Activated CD4-positive, alpha-beta T cell treated with anti-CD3 and anti-CD28 coated beads for 36 hours (primary cell): ENCODE measurements at regions not wholly inside any gene's neighbourhood (a gene's known extent, or its start where the extent isn't known, plus 50 kb on each side); places are given as distances from the start of the nearest gene placed in this dataset.

Experiments
- ATAC-seq: fragments of 200-7000 bp; cut with Tn5 transposase; one replicate; pipeline ENCODE4 v1.10.0; 2021; ENCODE audit warnings: mild to moderate bottlenecking, moderate library complexity
- CTCF ChIA-PET: fragments of 350-600 bp; sonication (Branson Sonifier 250); formaldehyde crosslinking; loops from one replicate; lab custom pipeline; 2021; ENCODE audit warnings: antibody characterized with exemption; lab: Charles Lee
- POLR2A ChIA-PET: fragments of 350-600 bp; sonication (Branson Sonifier 250); formaldehyde crosslinking; loops from one replicate; lab custom pipeline; 2021; ENCODE audit warnings: antibody characterized with exemption, inconsistent platforms; lab: Charles Lee
- DNase-seq: peaks from one replicate; pipeline ENCODE4 v3.0.0-alpha.2; 2020
- H3K27ac Mint-ChIP-seq: one replicate; pipeline ENCODE4 v1.8.0; 2021; ENCODE audit warnings: mixed read lengths
- H3K27me3 Mint-ChIP-seq: one replicate; pipeline ENCODE4 v1.8.0; 2021; ENCODE audit warnings: mixed read lengths
- H3K36me3 Mint-ChIP-seq: one replicate; pipeline ENCODE4 v1.8.0; 2021; ENCODE audit warnings: low read depth, mixed read lengths
- H3K4me1 Mint-ChIP-seq: one replicate; pipeline ENCODE4 v1.8.0; 2021; ENCODE audit warnings: mixed read lengths
- H3K4me3 Mint-ChIP-seq: one replicate; pipeline ENCODE4 v1.8.0; 2021; ENCODE audit warnings: mild to moderate bottlenecking, moderate library complexity, mixed read lengths
- H3K9me3 Mint-ChIP-seq: one replicate; pipeline ENCODE4 v1.8.0; 2021; ENCODE audit warnings: low read depth, mixed read lengths
- intact Hi-C, 2 experiments: fragments of 100-400 bp; cut with DNase I in 1 of 2; cut with micrococcal nuclease in 1 of 2; formaldehyde crosslinking; loops; one replicate each; pipeline versions ENCODE4 v1.14.2 to v1.15.1; 2022 to 2024; cut with DNase I, micrococcal nuclease

GRCh38 chr4:122244764-122245163, 92.6 kb downstream of the BLTP1 start:
- POLR2A ChIA-PET = interaction anchor here (0.6 kb wide), 1 partner anchor 328 kb away, joined by 3 read pairs; no protein-coding TSS in a partner anchor
- Mint-ChIP-seq H3K9me3 (no peaks in the 10 kb centered on the region), H3K27me3 (no peaks in the 10 kb centered on the region), H3K36me3 (peaks cover 19% of the 10 kb centered on the region), H3K27ac (no peak overlapping the region), H3K4me3 (no peak overlapping the region), H3K4me1 (no peaks in the 10 kb centered on the region)
- intact Hi-C loops = no loop called here
- no peak for DNase-seq
- no peak for ATAC-seq
- CTCF ChIA-PET = no interaction called here

DNA sequence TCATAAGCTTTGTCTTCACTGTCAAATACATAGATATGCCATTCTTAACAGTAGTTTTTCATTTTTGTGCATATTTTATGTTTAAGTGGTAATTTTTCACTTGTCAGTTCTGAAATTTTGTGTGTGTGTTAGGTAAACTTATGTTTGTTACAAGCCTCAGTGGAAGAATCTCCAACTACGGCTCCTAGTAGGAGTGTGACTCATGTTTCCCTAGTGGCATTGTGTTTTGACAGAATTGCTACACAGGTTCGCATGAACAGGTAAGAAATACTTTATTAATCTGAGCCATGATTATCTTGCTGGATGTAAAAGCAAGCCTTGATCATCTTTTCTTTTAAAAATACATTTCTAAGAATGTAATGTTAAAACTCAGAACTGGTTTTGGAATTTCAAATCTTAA, 94.4 kb downstream of the BLTP1 start:
- POLR2A ChIA-PET = no interaction called here
- peaks cover 16% of the 10 kb centered on the region for H3K36me3 Mint-ChIP-seq

GRCh38 chr4:122249357-122249756, 97.2 kb downstream of the BLTP1 start:
- no peak for ATAC-seq
- Mint-ChIP-seq H3K4me1 (no peaks in the 10 kb centered on the region), H3K27ac (no peak overlapping the region), H3K9me3 (no peaks in the 10 kb centered on the region), H3K27me3 (no peaks in the 10 kb centered on the region), H3K4me3 (no peak overlapping the region), H3K36me3 (peaks cover 20% of the 10 kb centered on the region)
- CTCF ChIA-PET = interaction anchor here (0.8 to 2.0 kb wide), 5 partner anchors 9 to 350 kb away, joined by 3 to 5 read pairs (median 3); no protein-coding TSS in a partner anchor
- no peak for DNase-seq
- POLR2A ChIA-PET = interaction anchor here (0.7 kb wide), 1 partner anchor 16 kb away, joined by 3 read pairs; no protein-coding TSS in a partner anchor
- intact Hi-C loops = no loop called here

More for the DNA sequence above, 94.4 kb downstream of the BLTP1 start:
- no peak for DNase-seq
- H3K4me3 Mint-ChIP-seq = no peak overlapping the region
- no peaks in the 10 kb centered on the region for H3K27me3 Mint-ChIP-seq
- no peak for ATAC-seq
- CTCF ChIA-PET = no interaction called here
- intact Hi-C loops = no loop called here
- no peak overlapping the region for H3K27ac Mint-ChIP-seq
- no peaks in the 10 kb centered on the region for H3K4me1 Mint-ChIP-seq
- H3K9me3 Mint-ChIP-seq = no peaks in the 10 kb centered on the region

DNA sequence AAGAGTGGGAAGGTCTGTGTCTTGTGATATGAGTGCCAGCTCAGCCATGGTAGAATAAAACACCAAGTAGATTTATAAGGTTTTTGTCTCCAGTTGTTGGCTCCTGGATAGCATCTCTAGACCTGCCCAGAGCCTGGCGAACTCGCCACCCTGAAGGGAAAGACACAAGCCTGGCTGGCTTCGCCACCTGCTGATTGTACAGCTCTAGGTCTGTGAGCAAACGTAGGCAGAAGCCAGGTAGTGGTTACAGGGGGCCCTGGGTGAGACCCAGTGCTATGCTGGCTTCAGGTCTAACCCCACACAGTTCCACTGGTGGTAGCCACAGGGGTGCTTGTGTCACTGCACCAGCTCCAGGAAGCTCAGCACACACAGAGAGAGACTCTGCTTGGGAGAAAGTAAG, 100.5 kb downstream of the BLTP1 start:
- ChIA-PET CTCF (no interaction called here), POLR2A (no interaction called here)
- Mint-ChIP-seq H3K4me1 (no peaks in the 10 kb centered on the region), H3K36me3 (peaks cover 29% of the 10 kb centered on the region), H3K27ac (no peak overlapping the region), H3K4me3 (no peak overlapping the region), H3K9me3 (no peaks in the 10 kb centered on the region), H3K27me3 (no peaks in the 10 kb centered on the region)
- intact Hi-C loops = no loop called here
- no peak for ATAC-seq
- DNase-seq = no peak

- ChIA-PET POLR2A (no interaction called here), CTCF (no interaction called here)
- no peak for DNase-seq
- no peak for ATAC-seq
- H3K36me3 Mint-ChIP-seq = peaks cover 20% of the 10 kb centered on the region
- intact Hi-C loops = no loop called here
- H3K4me3 Mint-ChIP-seq = no peak overlapping the region
- H3K4me1 Mint-ChIP-seq = no peaks in the 10 kb centered on the region
- H3K9me3 Mint-ChIP-seq = no peaks in the 10 kb centered on the region
- H3K27ac Mint-ChIP-seq = no peak overlapping the region
- H3K27me3 Mint-ChIP-seq = no peaks in the 10 kb centered on the region
Observed at GRCh38 chr4:122259849-122260248, 107.7 kb downstream of the BLTP1 start.

DNA sequence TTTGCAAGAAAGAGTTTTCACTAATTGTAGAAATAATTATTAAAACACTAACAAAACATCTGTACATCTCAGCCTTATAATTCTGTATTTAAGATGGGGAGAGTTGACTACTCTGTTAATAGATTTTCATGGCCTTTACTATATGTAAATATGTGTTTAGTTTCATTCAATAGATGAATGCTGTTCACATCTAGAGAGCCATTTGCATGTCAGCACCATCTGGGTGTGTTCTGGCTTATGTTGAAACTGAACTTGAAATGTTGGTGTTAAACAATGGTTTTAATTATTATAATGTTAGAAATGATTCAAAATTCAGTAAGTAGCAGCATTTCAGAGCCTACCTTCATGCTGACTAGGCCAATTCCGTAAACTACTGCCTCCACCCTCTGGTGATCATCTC, 102.5 kb upstream of the ADAD1 start:
- POLR2A ChIA-PET = no interaction called here

DNA sequence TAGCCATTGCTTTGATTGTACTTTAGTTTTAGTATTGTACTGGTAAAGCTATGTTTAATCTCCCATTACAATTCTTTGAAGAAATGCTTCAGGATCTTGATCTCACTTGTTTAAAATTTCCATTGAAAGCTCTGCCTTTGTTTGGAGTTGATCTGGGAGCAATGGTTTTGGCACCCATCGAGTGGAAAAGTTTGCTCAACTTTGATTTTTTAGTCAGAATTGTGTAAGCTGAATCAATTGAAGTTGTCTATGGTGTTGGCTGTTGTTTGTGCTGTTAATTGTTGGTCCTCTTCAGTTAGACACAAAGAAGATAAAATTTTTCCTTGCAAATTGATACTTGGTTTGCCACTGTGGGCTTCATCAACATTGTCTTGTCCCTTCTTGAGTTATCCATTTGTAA, 99.8 kb upstream of the ADAD1 start:
- H3K36me3 Mint-ChIP-seq = peaks cover 20% of the 10 kb centered on the region

More for the DNA sequence above, 102.5 kb upstream of the ADAD1 start:
- no peaks in the 10 kb centered on the region for H3K9me3 Mint-ChIP-seq
- no peaks in the 10 kb centered on the region for H3K4me1 Mint-ChIP-seq
- H3K27ac Mint-ChIP-seq = no peak overlapping the region
- H3K27me3 Mint-ChIP-seq = no peaks in the 10 kb centered on the region
- H3K4me3 Mint-ChIP-seq = no peak overlapping the region
- no peak for DNase-seq
- CTCF ChIA-PET = no interaction called here
- peaks cover 18% of the 10 kb centered on the region for H3K36me3 Mint-ChIP-seq
- intact Hi-C loops = no loop called here
- ATAC-seq = no peak

DNA sequence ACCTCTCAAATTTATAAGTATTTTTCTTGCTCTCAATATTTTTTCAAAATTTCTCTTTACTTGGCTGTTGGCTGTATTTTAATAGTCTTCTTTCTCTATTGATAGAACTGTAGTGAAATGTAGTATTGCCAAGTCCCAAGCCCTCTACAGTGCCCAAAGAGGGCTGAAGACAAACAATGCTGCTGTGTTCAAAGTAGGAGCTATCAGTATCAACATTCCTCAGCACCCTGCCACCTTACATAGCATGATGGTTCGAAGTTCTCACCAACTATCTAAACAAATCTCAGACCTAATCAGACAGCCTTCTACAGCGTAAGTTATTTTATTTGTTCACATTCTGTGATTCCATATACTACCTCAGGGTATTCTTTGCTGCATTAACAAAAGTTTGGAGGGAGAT, 99.1 kb upstream of the ADAD1 start:
- Mint-ChIP-seq H3K4me3 (no peak overlapping the region), H3K27me3 (no peaks in the 10 kb centered on the region), H3K36me3 (peaks cover 20% of the 10 kb centered on the region), H3K9me3 (no peaks in the 10 kb centered on the region), H3K4me1 (no peaks in the 10 kb centered on the region), H3K27ac (no peak overlapping the region)
- CTCF ChIA-PET = interaction anchor here (1.3 kb wide), 1 partner anchor 18 kb away, joined by 3 read pairs; no protein-coding TSS in a partner anchor
- DNase-seq = no peak
- no peak for ATAC-seq
- POLR2A ChIA-PET = no interaction called here
- intact Hi-C loops = no loop called here

More for the DNA sequence above, 99.8 kb upstream of the ADAD1 start:
- H3K27me3 Mint-ChIP-seq = no peaks in the 10 kb centered on the region
- no peaks in the 10 kb centered on the region for H3K4me1 Mint-ChIP-seq
- no peak overlapping the region for H3K4me3 Mint-ChIP-seq
- ChIA-PET POLR2A (no interaction called here), CTCF (interaction anchor here (1.3 to 1.5 kb wide), 2 partner anchors 10 to 19 kb away, joined by 3 to 4 read pairs; no protein-coding TSS in a partner anchor)
- intact Hi-C loops = no loop called here
- H3K9me3 Mint-ChIP-seq = no peaks in the 10 kb centered on the region
- H3K27ac Mint-ChIP-seq = no peak overlapping the region
- DNase-seq (no peak), ATAC-seq (no peak)

DNA sequence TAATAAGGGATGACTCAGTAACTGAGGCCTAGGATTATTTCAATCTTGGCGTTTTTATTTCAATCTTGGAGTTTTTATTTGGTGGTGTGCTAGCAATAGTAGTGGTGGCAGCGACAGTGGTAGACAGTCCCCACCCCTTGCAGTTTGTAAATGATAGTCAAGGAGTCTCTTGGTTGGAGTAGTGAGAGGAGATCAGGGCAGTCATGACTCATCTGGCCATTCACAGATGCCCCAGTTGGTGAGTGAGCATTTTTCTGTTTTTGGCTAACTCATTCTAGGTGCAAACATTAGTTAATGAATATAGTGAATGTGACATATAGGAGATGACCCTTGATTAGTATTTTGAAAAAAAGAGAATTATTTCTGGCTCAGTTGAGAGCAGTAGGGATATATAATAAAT, 93.5 kb upstream of the ADAD1 start:
- CTCF ChIA-PET = no interaction called here
- POLR2A ChIA-PET = no interaction called here
- H3K27me3 Mint-ChIP-seq = no peaks in the 10 kb centered on the region
- DNase-seq (no peak), ATAC-seq (no peak)
- H3K36me3 Mint-ChIP-seq = peaks cover 17% of the 10 kb centered on the region
- no peak overlapping the region for H3K4me3 Mint-ChIP-seq
- no peaks in the 10 kb centered on the region for H3K9me3 Mint-ChIP-seq
- no peaks in the 10 kb centered on the region for H3K4me1 Mint-ChIP-seq
- no peak overlapping the region for H3K27ac Mint-ChIP-seq
- intact Hi-C loops = no loop called here

DNA sequence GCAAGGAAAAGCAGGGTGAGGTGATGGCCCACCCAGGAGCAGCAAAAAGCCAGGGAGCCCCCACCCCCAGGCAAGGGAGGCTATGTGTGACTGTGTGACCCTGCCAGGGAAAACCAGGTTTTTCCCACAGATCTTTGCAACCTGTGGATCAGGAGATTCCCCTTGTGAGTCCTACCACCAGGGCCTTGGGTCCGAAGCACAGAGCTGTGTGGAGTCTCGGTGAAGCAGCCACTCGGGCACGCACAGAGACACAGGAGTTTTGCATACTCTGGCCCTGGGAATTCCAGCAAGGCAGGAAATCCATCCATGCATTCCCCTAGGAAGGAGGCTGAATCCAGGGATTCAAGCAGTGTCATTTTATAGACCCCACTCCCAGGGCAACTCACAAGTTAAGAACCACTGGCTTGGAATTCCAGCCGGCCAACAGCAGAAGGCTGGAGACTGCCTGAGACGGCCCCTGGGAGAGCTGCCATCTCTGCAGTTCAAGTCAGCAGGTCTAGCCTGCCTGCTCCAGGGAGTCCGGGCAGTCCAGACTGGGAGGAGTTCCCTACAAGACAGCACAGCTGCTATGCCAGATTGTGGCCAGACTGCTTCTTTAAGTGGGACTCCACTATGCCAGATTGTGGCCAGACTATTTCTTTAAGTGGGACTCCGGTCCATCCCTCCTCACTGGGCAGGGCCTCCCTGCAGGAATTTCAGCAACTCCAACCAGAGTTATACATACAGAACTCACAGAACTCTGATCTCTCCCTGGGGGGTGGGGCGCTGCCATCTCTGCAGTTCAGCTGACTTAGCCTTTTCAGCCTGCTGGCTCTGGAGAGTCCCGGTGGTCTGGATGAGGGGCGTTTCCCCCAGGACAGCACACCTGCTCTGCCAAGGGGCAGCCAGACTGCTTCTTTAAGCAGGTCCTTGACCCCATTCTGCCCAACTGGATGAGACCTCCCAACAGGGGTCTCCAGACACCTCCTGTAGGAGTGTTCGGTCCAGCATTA, 85.1 kb upstream of the ADAD1 start:
- ATAC-seq (no peak), DNase-seq (no peak)
- H3K9me3 Mint-ChIP-seq = peaks cover 2% of the 10 kb centered on the region
- intact Hi-C loops = no loop called here
- ChIA-PET CTCF (no interaction called here), POLR2A (no interaction called here)
- H3K27me3 Mint-ChIP-seq = no peaks in the 10 kb centered on the region
- no peak overlapping the region for H3K4me3 Mint-ChIP-seq
- peaks cover 25% of the 10 kb centered on the region for H3K36me3 Mint-ChIP-seq
- no peak overlapping the region for H3K27ac Mint-ChIP-seq
- H3K4me1 Mint-ChIP-seq = no peaks in the 10 kb centered on the region

GRCh38 chr4:122297694-122298093, 81.1 kb upstream of the ADAD1 start:
- H3K36me3 Mint-ChIP-seq = peaks cover 20% of the 10 kb centered on the region
- ChIA-PET POLR2A (no interaction called here), CTCF (interaction anchor here (0.7 to 1.1 kb wide), 2 partner anchors 19 to 348 kb away, joined by 3 read pairs; no protein-coding TSS in a partner anchor)
- peaks cover 2% of the 10 kb centered on the region for H3K9me3 Mint-ChIP-seq
- H3K4me1 Mint-ChIP-seq = no peaks in the 10 kb centered on the region
- H3K27me3 Mint-ChIP-seq = no peaks in the 10 kb centered on the region
- H3K4me3 Mint-ChIP-seq = no peak overlapping the region
- H3K27ac Mint-ChIP-seq = no peak overlapping the region
- intact Hi-C loops = no loop called here
- no peak for DNase-seq
- ATAC-seq = no peak

GRCh38 chr4:122300776-122301175, 78.0 kb upstream of the ADAD1 start:
- Mint-ChIP-seq H3K27me3 (no peaks in the 10 kb centered on the region), H3K27ac (no peak overlapping the region), H3K36me3 (peaks cover 2% of the 10 kb centered on the region), H3K4me3 (no peak overlapping the region), H3K4me1 (no peaks in the 10 kb centered on the region), H3K9me3 (peaks cover 2% of the 10 kb centered on the region)
- intact Hi-C loops = no loop called here
- CTCF ChIA-PET = interaction anchor here (1.0 kb wide), 1 partner anchor 401 kb away, joined by 3 read pairs; no protein-coding TSS in a partner anchor
- POLR2A ChIA-PET = no interaction called here
- ATAC-seq = no peak
- DNase-seq = no peak
